ENCODE measurements at regions not wholly inside any gene's neighbourhood (a gene's known extent, or its start where the extent isn't known, plus 50 kb on each side); places are given as distances from the start of the nearest gene placed in this dataset.
"Not testable (repeated sequence)": the region's sequence is repeated elsewhere in the genome, so short reads cannot be mapped to it uniquely, and the experiment has no call there.

DNA sequence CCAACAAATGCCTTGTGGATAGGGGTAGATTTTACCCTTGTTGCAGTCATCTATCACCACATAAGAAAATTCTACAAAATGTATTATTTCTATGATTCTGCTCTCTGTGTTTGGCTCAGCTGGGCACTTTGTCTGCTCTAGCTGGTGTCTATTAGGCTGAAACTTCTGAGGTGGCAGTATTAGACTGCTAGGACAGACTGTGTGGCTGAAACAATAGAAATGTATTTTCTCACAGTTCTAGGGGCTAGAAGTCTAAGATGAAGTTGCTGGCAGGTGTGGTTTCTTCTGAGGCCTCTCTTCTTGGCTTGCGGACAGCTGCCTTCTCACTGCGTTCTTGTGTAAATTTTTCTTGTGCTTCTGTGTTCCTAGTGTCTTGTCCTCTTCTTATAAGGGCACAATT, 1139.6 kb upstream of the LRRTM3 start:
- DNase-seq (ENCODE audit: low read depth in 2 of 2) = no peak

DNA sequence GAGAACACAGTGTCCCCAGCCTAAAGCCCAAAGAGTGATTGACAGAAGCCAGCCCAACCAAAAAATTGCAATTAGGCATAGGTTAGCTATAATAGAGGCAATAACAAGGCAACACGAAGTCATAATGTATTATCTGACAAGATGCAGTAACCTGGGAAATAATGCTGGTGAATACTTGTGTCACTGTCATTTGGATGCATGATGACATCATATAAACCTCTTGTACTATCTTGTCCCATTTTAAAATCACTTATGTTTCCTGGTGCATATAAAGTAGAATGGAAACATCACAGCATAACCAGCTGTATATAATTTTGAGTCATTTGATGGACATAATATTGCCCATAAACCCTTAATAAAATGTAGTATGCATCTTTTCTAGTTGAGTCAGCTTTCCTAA, 1138.3 kb upstream of the LRRTM3 start:
- DNase-seq (ENCODE audit: low read depth in 2 of 2) = no peak

DNA sequence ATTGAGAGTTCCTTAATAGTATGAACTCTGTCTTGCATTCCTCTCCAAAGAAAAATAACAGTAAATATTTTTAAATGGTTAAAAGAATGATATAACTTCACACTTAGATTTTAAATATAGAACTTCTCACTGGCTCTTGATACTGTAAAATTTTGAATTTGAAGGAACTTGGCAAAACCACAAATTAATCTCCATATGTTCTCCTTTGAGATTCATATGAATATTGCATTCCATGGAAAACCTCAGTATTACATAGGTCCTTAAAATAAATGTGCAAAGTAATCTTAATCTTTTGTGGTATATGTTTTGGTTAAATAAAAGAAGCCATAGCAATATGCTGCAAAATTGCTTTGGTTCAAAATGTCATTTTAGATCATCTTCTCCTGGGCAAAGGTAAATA, 1137.6 kb upstream of the LRRTM3 start:
- no peak for DNase-seq (ENCODE audit: low read depth in 2 of 2)

DNA sequence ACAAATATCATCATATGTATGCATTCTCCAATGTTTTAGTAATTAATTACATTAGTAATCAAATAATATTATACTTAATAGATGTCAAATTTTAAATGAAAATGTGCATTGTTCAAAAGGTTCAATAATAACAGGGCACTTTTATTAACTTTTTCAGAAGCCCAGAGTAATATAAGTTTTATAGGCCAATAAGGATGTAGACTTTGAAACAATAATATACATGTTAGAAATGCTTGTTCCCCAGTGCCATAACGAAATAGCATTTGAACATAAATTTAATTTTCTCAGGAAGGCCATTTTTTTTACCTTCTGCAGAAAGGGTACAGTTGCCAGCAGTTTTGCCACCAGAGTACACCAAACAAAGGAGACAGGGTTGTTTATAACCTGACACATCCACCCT, 1133.9 kb upstream of the LRRTM3 start:
- no peak for DNase-seq (ENCODE audit: low read depth in 2 of 2)

DNA sequence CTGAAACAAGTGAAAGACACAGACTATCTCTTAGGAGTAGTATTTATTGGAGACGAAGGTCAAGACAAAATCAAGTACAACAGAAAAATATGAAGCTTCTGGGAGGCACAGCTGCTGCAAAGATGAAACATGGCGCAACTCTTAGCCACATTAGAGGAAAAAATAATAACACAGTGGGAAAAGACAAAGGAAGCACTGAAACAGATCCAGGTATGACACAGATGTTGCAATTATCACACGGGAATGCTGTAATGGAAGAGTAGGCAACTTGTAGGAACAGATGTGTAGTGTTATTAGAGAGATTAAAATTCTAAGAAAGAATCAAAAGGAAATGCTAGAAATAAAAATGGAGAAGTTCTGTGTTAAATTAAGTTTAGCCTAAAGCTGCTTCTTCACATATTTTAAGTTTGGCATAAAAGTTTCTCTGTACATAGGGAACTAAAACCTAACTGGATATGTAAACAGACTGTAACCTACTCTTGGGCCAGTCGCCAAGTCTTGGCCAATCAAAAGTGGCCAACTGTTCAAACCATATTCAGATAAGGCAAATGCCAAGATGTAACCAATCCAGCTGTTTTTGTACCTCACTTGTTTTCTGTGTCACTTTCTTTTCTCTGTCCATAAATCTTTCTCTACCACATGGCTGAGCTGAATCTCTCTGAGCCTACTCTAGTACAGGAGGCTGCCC, 1132.0 kb upstream of the LRRTM3 start:
- no peak for DNase-seq (ENCODE audit: low read depth in 2 of 2)

DNA sequence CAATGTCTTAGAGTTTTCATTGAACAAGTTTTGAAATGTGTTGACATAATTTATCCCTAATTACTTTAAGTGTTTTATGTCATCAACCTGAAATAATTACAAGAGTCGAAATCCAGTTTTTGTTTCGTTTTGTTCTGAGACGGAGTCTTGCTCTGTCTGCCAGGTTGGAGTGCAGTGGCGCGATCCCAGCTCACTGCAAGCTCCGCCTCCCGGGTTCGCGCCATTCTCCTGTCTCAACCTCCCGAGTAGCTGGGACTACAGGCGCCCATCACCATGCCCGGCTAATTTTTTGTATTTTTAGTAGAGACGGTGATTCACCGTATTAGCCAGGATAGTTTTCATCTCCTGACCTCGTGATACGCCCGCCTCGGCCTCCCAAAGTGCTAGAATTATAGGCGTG, 1131.0 kb upstream of the LRRTM3 start:
- not testable (repeated sequence) for DNase-seq (ENCODE audit: low read depth in 2 of 2)

DNA sequence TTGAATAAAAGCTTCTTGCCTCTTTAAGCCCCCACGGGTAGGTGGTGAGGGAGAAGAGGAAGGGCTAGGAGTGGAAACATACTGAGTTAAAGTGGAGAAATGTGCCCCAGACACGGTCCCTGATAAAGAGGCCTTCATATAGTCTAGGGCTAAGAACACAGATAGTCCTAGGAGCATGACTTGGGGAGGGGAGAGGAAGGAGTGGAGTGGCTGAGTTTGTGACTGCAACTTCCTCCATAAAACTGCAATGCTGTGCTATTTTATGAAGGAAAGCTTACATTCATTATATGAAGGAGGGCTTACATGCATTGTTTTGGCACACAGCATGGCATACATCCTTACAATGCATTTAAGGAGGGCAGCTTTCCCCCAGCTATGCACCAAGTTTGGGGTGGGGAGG, 1129.4 kb upstream of the LRRTM3 start:
- no peak for DNase-seq (ENCODE audit: low read depth in 2 of 2)

DNA sequence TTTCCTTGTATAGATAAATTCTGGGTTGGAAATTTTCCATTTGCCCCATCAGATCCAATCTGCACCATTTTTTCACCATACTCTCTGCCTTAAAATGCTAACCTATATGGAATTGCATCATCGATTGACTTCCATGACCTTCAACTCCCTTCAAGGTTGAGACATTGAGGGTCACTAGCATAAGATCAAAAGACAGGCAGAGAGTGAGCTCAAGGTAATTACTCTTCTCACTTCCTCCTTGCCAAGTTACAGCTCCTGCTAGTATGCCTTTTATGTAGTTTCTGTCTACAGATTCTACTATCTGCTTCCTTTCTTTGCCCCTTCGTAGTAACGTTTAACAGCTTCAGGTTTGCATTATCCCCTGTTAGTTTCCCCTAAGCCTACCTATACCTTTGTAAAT, 1127.7 kb upstream of the LRRTM3 start:
- DNase-seq (ENCODE audit: low read depth in 2 of 2) = no peak

DNA sequence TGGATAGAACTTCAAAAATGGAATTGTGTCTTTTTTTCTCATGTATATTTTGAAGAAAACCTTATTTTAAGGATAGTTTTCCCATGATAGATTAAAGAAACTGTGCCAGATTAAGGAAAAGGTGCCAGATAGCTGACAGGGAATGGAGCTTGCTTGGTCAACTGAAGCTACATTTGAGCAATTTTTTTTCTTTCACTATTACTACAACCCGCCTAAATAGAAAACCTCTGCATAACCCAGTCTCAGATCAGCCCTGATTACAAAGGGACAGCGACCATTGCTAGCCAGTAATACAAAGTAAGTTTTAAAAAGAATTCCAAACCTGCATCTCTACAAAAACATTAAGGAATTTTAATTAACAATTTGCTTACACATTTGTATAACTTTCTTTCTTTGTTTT, 1123.4 kb upstream of the LRRTM3 start:
- no peak for DNase-seq (ENCODE audit: low read depth in 2 of 2)

DNA sequence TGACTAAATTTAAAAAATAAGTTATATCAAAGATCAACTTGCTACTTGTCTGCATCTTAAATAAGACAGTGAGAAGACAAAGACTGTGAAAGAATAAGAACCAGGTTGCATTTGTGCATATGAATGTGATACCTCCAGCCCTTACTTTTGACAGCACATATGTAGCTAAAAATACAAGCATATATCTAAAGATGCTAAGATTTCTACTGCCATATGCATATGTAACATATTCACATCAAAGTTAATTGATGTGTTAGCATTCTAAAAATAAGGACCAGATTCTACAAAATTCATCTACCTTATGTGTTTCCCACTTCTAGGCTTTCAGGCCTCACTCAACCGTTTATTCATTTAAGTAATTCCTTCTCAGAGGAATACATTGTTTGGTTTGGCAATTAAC, 1120.3 kb upstream of the LRRTM3 start:
- no peak for DNase-seq (ENCODE audit: low read depth in 2 of 2)

DNA sequence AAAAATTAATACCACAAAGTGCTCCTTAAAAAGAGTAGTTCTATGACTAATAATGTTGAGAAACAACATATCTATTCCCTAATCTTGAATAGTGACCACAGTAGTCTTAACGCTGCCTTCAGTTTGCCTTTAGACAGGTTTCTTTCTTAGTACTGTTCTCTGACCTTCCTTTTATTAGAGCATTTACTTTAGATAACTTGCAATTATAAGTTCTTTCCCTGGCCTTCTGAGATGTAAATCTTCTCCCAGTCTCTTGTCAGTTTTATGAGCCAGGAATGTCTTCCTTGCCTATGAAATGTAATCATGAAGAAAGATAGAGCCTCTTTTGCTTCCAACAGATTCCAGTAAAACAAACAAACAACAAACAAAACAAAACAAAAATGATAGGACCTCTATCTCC, 1119.8 kb upstream of the LRRTM3 start:
- DNase-seq (ENCODE audit: low read depth in 2 of 2) = no peak

DNA sequence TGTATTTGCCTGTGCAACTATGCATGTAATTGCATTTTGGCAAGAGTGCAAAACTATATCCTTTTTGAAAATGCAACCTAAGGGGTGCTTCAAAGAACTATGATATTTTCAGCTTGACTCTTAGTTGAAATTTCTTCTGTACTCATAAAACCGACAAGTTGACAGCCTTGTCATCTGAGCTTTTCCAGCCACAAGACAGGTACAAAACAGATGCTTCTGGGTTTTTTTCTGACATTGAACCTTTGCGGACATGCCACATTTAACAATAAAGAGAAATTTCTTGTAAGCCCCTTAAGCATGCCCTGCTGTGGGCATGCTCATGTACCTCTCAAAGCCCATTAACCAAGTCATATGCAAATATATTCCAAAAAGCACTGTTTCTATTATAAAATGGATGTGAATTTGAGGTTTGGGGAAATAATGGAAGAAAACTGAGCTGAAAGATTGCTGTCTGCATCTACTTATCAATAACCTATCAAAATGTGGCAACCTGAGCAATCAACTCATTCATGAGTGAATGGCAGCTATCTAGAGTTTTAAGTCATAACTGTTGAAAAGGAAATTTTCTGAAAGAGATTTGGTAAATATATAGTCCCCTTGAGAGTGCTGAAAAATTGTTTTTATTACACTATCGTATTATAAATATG, 1117.0 kb upstream of the LRRTM3 start:
- no peak for DNase-seq (ENCODE audit: low read depth in 2 of 2)

DNA sequence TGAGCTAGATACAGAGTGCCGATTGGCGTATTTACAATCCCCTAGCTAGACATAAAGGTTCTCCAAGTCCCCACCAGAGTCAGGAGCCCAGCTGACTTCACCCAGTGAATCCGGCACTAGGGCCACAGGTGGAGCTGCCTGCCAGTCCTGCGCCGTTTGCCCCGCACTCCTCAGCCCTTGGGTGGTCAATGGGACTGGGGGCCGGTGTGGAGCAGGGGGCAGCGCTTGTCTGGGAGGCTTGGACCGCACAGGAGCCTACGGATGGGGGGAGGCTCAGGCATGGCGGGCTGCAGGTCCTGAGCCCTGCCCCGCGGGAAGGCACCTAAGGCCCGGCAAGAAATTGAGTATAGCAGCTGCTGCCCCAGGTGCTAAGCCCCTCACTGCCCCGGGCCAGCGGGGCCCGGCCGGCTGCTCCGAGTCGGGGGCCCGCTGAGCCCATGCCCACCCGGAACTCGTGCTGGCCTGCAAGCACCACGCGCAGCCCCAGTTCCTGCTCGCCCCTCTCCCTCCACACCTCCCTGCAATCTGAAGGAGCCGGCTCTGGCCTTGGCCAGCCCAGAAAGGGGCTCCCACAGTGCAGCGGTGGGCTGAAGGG, 1113.8 kb upstream of the LRRTM3 start:
- no peak for DNase-seq (ENCODE audit: low read depth in 2 of 2)

DNA sequence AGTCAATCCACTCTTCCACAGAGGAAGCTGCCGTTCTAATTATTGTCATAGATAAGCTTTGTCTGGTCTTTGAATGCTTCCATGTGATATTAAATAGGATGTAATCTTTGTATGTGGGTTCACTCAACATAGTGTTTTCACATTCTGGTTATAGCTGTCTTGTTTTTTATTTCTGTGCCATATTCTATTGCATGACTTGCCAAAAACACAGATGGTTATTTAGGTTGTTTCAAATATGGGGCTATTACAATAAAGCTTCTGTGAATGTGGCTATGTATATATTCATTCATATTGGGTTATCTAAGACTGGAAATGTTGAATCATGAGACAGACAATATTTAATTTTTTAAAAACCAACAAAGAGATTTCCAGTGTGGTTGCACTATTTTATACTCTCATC, 1109.3 kb upstream of the LRRTM3 start:
- no peak for DNase-seq (ENCODE audit: low read depth in 2 of 2)

DNA sequence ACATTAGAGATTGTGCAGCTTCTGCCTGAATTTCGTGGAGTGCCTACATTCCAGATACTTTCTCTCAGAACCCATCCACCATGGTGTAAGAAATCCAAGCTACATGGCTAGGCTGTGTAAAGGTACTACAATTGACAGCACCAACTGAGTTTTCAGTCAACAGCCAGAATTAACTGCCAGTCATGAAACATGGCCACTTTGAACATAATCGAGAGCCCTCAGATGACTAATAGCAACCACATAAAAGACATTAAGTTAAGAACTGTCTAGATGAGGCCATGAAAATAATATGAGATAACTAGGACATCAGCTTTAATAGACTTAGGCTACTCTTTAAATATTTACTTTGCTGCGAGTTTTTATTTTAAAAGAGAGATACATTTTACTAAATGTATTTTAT, 1106.8 kb upstream of the LRRTM3 start:
- DNase-seq (ENCODE audit: low read depth in 2 of 2) = no peak

DNA sequence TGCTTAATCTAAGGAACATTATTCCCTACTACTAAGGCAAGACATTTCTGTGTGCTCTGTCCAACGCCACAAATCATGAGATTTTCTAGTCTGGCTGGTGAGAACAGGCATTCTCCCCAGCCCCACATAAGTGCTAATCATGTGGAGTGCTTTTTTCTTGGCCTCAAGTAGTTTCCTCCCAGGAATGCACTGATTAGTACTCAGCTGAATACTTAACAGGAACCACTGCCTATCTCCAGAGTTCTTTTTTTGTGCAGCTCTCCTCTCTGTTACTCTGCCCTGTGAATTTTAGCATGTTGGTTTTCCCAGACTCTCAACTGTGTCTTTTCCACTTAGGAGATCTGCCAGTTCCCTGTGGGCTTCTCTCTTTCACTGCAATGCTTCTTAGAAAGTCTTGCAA, 1098.5 kb upstream of the LRRTM3 start:
- no peak for DNase-seq (ENCODE audit: low read depth in 2 of 2)

DNA sequence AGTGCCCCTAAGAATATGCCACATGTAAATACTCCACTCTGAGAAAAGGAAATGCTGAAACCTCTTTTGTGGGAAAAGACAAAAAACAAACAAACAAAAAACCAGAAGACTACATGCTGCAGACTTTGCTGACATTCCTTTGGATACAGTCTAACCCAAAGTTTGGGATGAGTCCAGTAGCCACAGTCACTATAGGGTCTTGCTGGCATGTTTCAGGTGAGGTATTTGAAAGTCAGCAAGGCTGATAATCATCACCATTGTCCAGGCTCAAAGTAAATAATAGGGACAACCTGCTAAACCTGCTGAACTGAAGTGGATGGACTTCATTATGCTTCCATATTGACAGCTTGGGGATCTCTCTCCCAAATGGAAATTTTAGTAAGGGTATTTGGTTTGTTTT, 1087.0 kb upstream of the LRRTM3 start:
- DNase-seq (ENCODE audit: low read depth in 2 of 2) = no peak

DNA sequence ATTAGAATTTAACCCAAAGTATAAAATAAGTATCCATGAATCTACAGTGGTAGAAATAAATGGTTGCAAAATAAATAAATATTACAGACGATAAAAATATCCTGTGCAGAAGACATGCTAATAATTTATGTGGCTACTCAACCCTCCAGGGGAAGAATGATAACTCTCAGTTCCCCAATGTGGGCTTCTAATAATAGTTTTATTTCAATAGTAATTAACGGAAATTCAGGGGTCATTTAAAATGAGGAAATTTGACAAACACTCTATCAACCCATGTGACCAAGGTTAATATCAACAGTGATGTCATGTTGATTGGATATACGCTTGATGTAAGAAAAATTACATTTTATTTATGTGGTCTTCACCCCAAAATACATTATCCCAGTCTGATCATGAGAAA, 1082.6 kb upstream of the LRRTM3 start:
- no peak for DNase-seq (ENCODE audit: low read depth in 2 of 2)

DNA sequence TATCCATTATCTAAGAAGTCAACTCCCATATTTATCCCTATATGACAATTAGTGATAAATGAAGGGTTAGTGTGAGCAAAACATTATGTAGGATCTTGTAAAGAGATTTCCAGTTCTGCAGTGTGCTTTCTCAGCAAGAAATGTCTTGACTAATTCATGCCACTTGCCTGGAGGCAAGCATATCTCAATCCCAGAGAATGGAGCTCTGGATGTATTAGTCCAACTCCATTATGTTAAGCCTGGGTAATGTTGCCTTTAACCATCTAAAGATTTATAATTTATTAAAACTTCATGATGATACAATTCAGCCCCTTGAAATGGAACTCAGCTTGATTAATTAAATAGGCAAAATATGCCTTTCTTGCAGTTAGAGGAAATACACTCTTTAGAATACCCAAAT, 1079.9 kb upstream of the LRRTM3 start:
- no peak for DNase-seq (ENCODE audit: low read depth in 2 of 2)

DNA sequence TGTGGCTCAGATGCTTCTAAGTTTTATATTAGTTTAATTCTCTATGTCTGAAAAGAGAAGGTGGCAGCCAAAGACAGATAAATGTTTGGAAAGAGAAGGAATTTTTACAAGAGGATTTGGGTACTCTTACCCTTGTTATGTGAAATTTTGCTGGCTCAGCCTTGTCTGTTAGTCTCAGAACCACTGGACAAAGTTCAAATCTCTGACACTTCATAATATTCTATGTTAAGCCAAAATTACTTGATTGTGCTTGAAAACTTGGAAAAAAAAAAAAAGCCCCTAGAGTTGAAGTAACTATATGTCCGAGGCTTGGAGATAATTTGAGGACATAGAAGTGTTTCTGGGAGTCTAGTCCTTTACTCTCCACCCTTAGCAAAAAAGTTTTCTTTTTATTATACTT, 1079.3 kb upstream of the LRRTM3 start:
- DNase-seq (ENCODE audit: low read depth in 2 of 2) = no peak

DNA sequence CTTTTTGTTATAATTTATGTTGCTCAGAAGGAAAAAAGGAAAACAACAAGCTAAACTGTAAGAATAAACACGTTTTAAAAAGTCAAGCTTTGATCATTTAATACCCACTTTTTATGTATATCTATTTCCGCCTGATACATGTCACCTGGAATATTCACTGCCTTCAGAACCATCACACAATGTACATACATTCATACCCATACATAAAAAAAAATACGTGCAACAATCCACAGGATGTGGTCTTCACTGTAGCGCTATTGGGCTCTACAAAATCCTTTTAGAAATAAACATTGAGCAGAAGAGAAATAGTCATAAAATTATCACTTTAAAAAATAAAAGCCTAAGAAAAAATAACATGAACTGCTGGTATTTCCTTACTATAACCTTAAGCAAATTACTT, 1078.9 kb upstream of the LRRTM3 start:
- DNase-seq (ENCODE audit: low read depth in 2 of 2) = no peak

DNA sequence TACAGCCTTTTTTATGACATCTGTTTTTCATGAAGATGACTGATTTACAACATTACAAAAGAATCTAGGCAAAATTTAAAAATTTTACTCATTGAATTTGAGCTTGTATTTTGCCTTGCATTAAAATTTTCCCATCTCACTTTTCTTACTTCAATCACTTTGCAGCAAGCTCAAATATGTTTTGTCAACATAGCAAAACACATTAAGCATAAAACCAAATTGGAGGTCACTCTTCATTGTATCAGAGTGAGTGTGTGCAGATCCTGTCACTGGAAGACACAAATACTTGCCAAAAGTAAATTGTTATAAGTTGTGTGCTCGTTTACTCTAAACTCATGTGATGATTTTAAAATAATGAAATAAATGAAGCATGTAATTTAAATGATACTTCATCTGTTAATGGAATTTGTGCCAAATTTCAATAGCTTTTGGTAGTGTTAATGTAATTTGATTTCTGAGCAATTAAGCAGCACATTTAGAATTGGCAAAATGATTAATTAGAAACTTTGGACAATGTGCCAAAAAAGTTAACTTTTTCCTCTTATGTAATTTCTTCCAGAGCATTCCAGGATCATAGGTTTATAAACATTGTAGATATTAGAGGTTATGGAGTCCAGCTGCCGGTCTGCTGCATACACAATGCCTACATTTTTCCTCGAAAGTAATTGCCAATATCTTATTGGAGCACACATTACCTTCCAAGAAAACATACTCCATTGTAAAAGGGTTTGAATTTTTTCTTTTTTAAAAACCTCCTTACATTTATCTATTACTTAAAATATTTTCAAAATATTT, 1078.2 kb upstream of the LRRTM3 start:
- DNase-seq (ENCODE audit: low read depth in 2 of 2) = no peak

DNA sequence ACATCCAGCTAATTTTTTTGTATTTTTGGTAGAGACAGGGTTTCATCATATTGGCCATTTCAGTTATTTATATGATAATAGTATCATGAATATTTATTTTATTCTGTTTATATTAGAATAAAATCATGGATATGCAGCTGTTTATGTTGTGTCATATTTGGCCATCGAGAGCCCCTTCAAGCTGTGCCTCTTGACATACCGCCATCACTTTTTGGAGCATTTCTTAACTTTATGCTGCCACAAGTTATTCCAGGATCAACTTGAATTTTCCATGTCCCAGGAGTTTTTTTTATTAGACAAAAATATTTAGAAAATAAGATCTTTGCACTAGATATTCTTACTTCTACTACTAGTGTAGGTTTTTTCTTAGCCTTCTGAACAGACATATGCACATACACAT, 1067.0 kb upstream of the LRRTM3 start:
- no peak for DNase-seq (ENCODE audit: low read depth in 2 of 2)
